ENCODE measurements at regions not wholly inside any gene's neighbourhood (a gene's known extent, or its start where the extent isn't known, plus 50 kb on each side); places are given as distances from the start of the nearest gene placed in this dataset.

- no peaks in the 10 kb centered on the region for H4K20me1 ChIP-seq (ENCODE audit: insufficient read depth)
- no TSS peak for BruUV-seq (replicated peaks)
- no peak overlapping the region for H2AFZ ChIP-seq (ENCODE audit: low read depth, low read length, poor library complexity, severe bottlenecking)
- DNase-seq (ENCODE audit: low read depth, low spot score) (no peak), ATAC-seq (no peak)
- H3K9me2 ChIP-seq (ENCODE audit: insufficient read depth) = no peaks in the 10 kb centered on the region
- CTCF ChIA-PET = no interaction called here
- RAD21 ChIA-PET (ENCODE audit: low non-redundant PET in 1 of 2, low total read pairs in 2 of 2, uncharacterized antibody in 2 of 2, unreplicated experiment in 2 of 2) = no interaction called here
- H3K9ac ChIP-seq (ENCODE audit: low read length) = no peak overlapping the region
- peaks cover 0 to 10% of the 10 kb centered on the region in 2 experiments; a peak in 1 of 4 replicates for H3K4me1 ChIP-seq (ENCODE audit: control insufficient read depth in 1 of 2, insufficient read depth in 2 of 2, low read length in 2 of 2)
- TF ChIP-seq CTCF (IDR thresholded peaks at IDR 0.05 in 2 of 3, conservative IDR thresholded peaks at IDR 0.05 in 1 of 3; ENCODE audit: borderline replicate concordance in 1 of 3, insufficient read depth in 1 of 3, low read depth in 2 of 3, low read length in 2 of 3) = no peak
- no peak for TF ChIP-seq JUND (IDR thresholded peaks at IDR 0.05)
- TF ChIP-seq EGR1 (IDR thresholded peaks at IDR 0.05; ENCODE audit: low read depth) = no peak
- H3K36me3 ChIP-seq (ENCODE audit: control insufficient read depth in 1 of 2, insufficient read depth in 2 of 2, low read length in 2 of 2) = no peaks in the 10 kb centered on the region
- H3K4me2 ChIP-seq (ENCODE audit: low read length) = no peak overlapping the region
- no peaks in the 10 kb centered on the region for H3K9me3 ChIP-seq (ENCODE audit: control insufficient read depth in 1 of 2, insufficient read depth in 1 of 2, low read depth in 1 of 2, low read length in 2 of 2)
- no peak overlapping the region for H3K4me3 ChIP-seq (replicated peaks in 1 of 2; ENCODE audit: low read depth in 1 of 2, low read length in 2 of 2)
- POLR2A ChIA-PET = no interaction called here
- no peak overlapping the region for H3K27ac ChIP-seq (ENCODE audit: low read depth, low read length)
- no peaks in the 10 kb centered on the region for H3K79me2 ChIP-seq (ENCODE audit: insufficient read depth, low read length)
- intact Hi-C loops (cut with micrococcal nuclease) = no loop called here
- H3K27me3 ChIP-seq (ENCODE audit: insufficient read depth, low read length) = no peaks in the 10 kb centered on the region
These were observed 799.3 kb upstream of the ACO1 start for GRCh38 chr9:31585158-31585557.

GRCh38 chr9:31587146-31587545, 797.3 kb upstream of the ACO1 start:
- RAD21 ChIA-PET (ENCODE audit: low non-redundant PET in 1 of 2, low total read pairs in 2 of 2, uncharacterized antibody in 2 of 2, unreplicated experiment in 2 of 2) = no interaction called here
- DNase-seq (ENCODE audit: low read depth, low spot score) = no peak
- POLR2A ChIA-PET = no interaction called here
- H3K27me3 ChIP-seq (ENCODE audit: insufficient read depth, low read length) = no peaks in the 10 kb centered on the region
- intact Hi-C loops (cut with micrococcal nuclease) = no loop called here
- H4K20me1 ChIP-seq (ENCODE audit: insufficient read depth) = no peaks in the 10 kb centered on the region
- H3K9me2 ChIP-seq (ENCODE audit: insufficient read depth) = no peaks in the 10 kb centered on the region
- H3K9ac ChIP-seq (ENCODE audit: low read length) = no peak overlapping the region
- peaks cover 0 to 12% of the 10 kb centered on the region in 2 experiments; a peak in 1 of 4 replicates for H3K4me1 ChIP-seq (ENCODE audit: control insufficient read depth in 1 of 2, insufficient read depth in 2 of 2, low read length in 2 of 2)
- no peak for ATAC-seq
- H3K4me2 ChIP-seq (ENCODE audit: low read length) = no peak overlapping the region
- H3K27ac ChIP-seq (ENCODE audit: low read depth, low read length) = no peak overlapping the region
- H3K36me3 ChIP-seq (ENCODE audit: control insufficient read depth in 1 of 2, insufficient read depth in 2 of 2, low read length in 2 of 2) = no peaks in the 10 kb centered on the region
- no TSS peak for BruUV-seq (replicated peaks)
- CTCF ChIA-PET = no interaction called here
- no peaks in the 10 kb centered on the region for H3K9me3 ChIP-seq (ENCODE audit: control insufficient read depth in 1 of 2, insufficient read depth in 1 of 2, low read depth in 1 of 2, low read length in 2 of 2)
- no peak overlapping the region for H2AFZ ChIP-seq (ENCODE audit: low read depth, low read length, poor library complexity, severe bottlenecking)
- no peaks in the 10 kb centered on the region for H3K79me2 ChIP-seq (ENCODE audit: insufficient read depth, low read length)
- H3K4me3 ChIP-seq (replicated peaks in 1 of 2; ENCODE audit: low read depth in 1 of 2, low read length in 2 of 2) = no peak overlapping the region
- TF ChIP-seq SRF (IDR thresholded peaks at IDR 0.05; ENCODE audit: low read depth) (no peak), CTCF (IDR thresholded peaks at IDR 0.05 in 2 of 3, conservative IDR thresholded peaks at IDR 0.05 in 1 of 3; ENCODE audit: borderline replicate concordance in 1 of 3, insufficient read depth in 1 of 3, low read depth in 2 of 3, low read length in 2 of 3) (no peak), CEBPB (IDR thresholded peaks at IDR 0.05; ENCODE audit: low read depth) (no peak), EGR1 (IDR thresholded peaks at IDR 0.05; ENCODE audit: low read depth) (no peak), ELF1 (IDR thresholded peaks at IDR 0.05; ENCODE audit: borderline replicate concordance, low read depth) (no peak), EZH2phosphoT487 (IDR thresholded peaks at IDR 0.05; ENCODE audit: borderline replicate concordance) (no peak), MAX (IDR thresholded peaks at IDR 0.05) (no peak), POLR2AphosphoS5 (IDR thresholded peaks at IDR 0.05; ENCODE audit: low read depth, low read length) (no peak), ZBTB33 (IDR thresholded peaks at IDR 0.05; ENCODE audit: extremely low read depth, insufficient replicate concordance, low read length) (no peak), FOSL1 (IDR thresholded peaks at IDR 0.05; ENCODE audit: low read depth) (no peak), ZNF274 (IDR thresholded peaks at IDR 0.05; ENCODE audit: low read depth, low read length) (no peak), ZFX (IDR thresholded peaks at IDR 0.05) (no peak), SIN3A (IDR thresholded peaks at IDR 0.05; ENCODE audit: low read depth) (no peak)
